HEK293T (cell line): ENCODE measurements at regions not wholly inside any gene's neighbourhood (a gene's known extent, or its start where the extent isn't known, plus 50 kb on each side); places are given as distances from the start of the nearest gene placed in this dataset.

ENCODE experiments used
- BHLHE40 ChIP-seq: fragments of 450-650 bp; IDR thresholded peaks from 2 replicates; pipeline ENCODE4 v1.6.1; 2016; ENCODE audit warnings: mild to moderate bottlenecking, moderate library complexity, borderline replicate concordance
- ELF4 ChIP-seq: fragments of 450-650 bp; IDR thresholded peaks from 2 replicates; pipeline ENCODE4 v1.6.1; 2017; ENCODE audit warnings: antibody characterized with exemption
- FOXA1 ChIP-seq: fragments of 450-650 bp; IDR thresholded peaks from 2 replicates; pipeline ENCODE4 v1.6.1; 2016; ENCODE audit warnings: mild to moderate bottlenecking
- FOXK2 ChIP-seq: fragments of 450-650 bp; IDR thresholded peaks from 2 replicates; pipeline ENCODE4 v1.6.1; 2016; ENCODE audit warnings: mild to moderate bottlenecking
- FOXM1 ChIP-seq: fragments of 450-650 bp; IDR thresholded peaks from 2 replicates; pipeline ENCODE4 v1.6.1; 2017; ENCODE audit warnings: mild to moderate bottlenecking, borderline replicate concordance
- L3MBTL2 ChIP-seq: fragments of 450-650 bp; conservative IDR thresholded peaks from 2 replicates; pipeline ENCODE4 v1.6.1; 2016; ENCODE audit warnings: mild to moderate bottlenecking
- LEF1 ChIP-seq: fragments of 450-650 bp; IDR thresholded peaks from 2 replicates; pipeline ENCODE4 v1.6.1; 2017; ENCODE audit warnings: mild to moderate bottlenecking, borderline replicate concordance
- NFRKB ChIP-seq: fragments of 450-650 bp; IDR thresholded peaks from 2 replicates; pipeline ENCODE4 v1.6.1; 2016; ENCODE audit warnings: mild to moderate bottlenecking, moderate library complexity
- PKNOX1 ChIP-seq: fragments of 450-650 bp; IDR thresholded peaks from 2 replicates; pipeline ENCODE4 v1.6.1; 2016
- SP1 ChIP-seq: fragments of 450-650 bp; IDR thresholded peaks from 2 replicates; pipeline ENCODE4 v1.6.1; 2017
- SUZ12 ChIP-seq: fragments of 450-650 bp; IDR thresholded peaks from 2 replicates; pipeline ENCODE4 v1.6.1; 2016; ENCODE audit warnings: mild to moderate bottlenecking
- TARDBP ChIP-seq: fragments of 450-650 bp; IDR thresholded peaks from 2 replicates; pipeline ENCODE4 v1.6.1; 2016

- TF ChIP-seq FOXK2 (no peak), FOXM1 (no peak), FOXA1 (no peak), SP1 (no peak), BHLHE40 (no peak), ELF4 (no peak), L3MBTL2 (no peak), LEF1 (no peak), PKNOX1 (no peak), SUZ12 (no peak), NFRKB (no peak), TARDBP (no peak)
These were observed 302.5 kb upstream of the ACVR2A start for GRCh38 chr2:147542351-147542750.
